ENCODE measurements at regions not wholly inside any gene's neighbourhood (a gene's known extent, or its start where the extent isn't known, plus 50 kb on each side); places are given as distances from the start of the nearest gene placed in this dataset.
"Not testable (repeated sequence)": the region's sequence is repeated elsewhere in the genome, so short reads cannot be mapped to it uniquely, and the experiment has no call there.

DNA sequence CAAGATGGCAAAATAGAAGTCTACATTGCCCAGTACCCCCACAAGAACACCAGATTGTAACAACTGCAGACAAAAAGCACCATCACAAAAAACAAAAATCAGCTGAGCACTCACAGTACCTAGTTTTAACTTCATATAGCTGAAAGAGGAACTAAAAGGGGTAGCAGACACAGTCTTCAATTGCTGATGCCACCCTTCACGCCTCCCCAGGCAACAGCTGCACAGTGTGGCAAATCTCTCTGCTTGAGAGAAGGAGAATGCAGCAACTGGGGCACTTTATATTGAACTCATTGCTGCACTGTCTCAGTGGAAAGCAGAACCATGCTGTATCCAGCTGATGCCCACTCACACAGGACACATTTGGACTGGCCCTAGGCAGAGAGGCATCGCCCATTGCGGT is 2714.5 kb upstream of the PCDH20 start:
- no peaks in the 10 kb centered on the region for H3K4me1 ChIP-seq (ENCODE audit: insufficient read depth, low read length)
- peaks cover 0 to 12% of the 10 kb centered on the region in 2 experiments for H3K9me3 ChIP-seq (ENCODE audit: control insufficient read depth in 1 of 2, insufficient read depth in 1 of 2, low read length in 2 of 2)
- intact Hi-C loops (cut with DNase I, micrococcal nuclease), result no loop called here
- ChIA-PET CTCF (no interaction called here), POLR2A (no interaction called here)
- no peaks in the 10 kb centered on the region for H3K4me1 Mint-ChIP-seq (ENCODE audit: low read depth)
- TF ChIP-seq, protein P1, sequence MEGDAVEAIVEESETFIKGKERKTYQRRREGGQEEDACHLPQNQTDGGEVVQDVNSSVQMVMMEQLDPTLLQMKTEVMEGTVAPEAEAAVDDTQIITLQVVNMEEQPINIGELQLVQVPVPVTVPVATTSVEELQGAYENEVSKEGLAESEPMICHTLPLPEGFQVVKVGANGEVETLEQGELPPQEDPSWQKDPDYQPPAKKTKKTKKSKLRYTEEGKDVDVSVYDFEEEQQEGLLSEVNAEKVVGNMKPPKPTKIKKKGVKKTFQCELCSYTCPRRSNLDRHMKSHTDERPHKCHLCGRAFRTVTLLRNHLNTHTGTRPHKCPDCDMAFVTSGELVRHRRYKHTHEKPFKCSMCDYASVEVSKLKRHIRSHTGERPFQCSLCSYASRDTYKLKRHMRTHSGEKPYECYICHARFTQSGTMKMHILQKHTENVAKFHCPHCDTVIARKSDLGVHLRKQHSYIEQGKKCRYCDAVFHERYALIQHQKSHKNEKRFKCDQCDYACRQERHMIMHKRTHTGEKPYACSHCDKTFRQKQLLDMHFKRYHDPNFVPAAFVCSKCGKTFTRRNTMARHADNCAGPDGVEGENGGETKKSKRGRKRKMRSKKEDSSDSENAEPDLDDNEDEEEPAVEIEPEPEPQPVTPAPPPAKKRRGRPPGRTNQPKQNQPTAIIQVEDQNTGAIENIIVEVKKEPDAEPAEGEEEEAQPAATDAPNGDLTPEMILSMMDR (IDR thresholded peaks at IDR 0.05), result no peak
- H3K36me3 Mint-ChIP-seq (ENCODE audit: low read depth), result no peaks in the 10 kb centered on the region
- H3K27ac Mint-ChIP-seq, result no peak overlapping the region
- no peak overlapping the region for H3K4me3 Mint-ChIP-seq
- H3K27ac ChIP-seq (ENCODE audit: low read depth in 1 of 2, low read length in 2 of 2), result no peak overlapping the region
- ATAC-seq (ENCODE audit: poor library complexity) (no peak), DNase-seq (no peak)
- H3K9me3 Mint-ChIP-seq, result peaks cover 11% of the 10 kb centered on the region
- no peak overlapping the region for H3K4me3 ChIP-seq (ENCODE audit: low read length)
- no peaks in the 10 kb centered on the region for H3K36me3 ChIP-seq (ENCODE audit: insufficient read depth, low read length)
- H3K27me3 ChIP-seq (ENCODE audit: control insufficient read depth in 1 of 2, insufficient read depth in 2 of 2, low read length in 2 of 2), result no peaks in the 10 kb centered on the region
- H3K27me3 Mint-ChIP-seq, result no peaks in the 10 kb centered on the region

DNA sequence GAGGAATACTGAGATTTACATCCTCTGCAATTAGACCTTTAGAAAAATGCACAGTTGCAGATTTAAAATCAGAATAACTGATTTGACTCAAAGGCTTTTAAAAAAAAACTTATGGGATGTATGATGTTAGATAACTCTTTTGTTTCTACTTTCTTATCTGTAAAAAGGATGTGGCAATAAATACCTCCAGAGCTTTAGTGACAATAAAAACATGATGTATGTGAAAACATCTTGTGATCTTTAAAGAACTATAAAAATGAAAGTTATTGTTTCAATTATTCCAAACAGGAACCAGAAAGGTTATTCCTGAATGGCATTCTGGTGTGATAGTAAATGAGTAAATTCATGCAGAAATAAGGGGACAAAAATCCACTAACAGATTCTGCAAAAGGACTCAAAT is 2712.2 kb upstream of the PCDH20 start:
- H3K9me3 ChIP-seq (ENCODE audit: control insufficient read depth in 1 of 2, insufficient read depth in 1 of 2, low read length in 2 of 2), result peaks cover 0 to 12% of the 10 kb centered on the region in 2 experiments
- H3K4me3 Mint-ChIP-seq, result no peak overlapping the region
- CTCF ChIA-PET, result no interaction called here
- no peak overlapping the region for H3K27ac ChIP-seq (ENCODE audit: low read depth in 1 of 2, low read length in 2 of 2)
- no peaks in the 10 kb centered on the region for H3K27me3 ChIP-seq (ENCODE audit: control insufficient read depth in 1 of 2, insufficient read depth in 2 of 2, low read length in 2 of 2)
- H3K4me1 ChIP-seq (ENCODE audit: insufficient read depth, low read length), result no peaks in the 10 kb centered on the region
- no peak overlapping the region for H3K27ac Mint-ChIP-seq
- intact Hi-C loops (cut with DNase I, micrococcal nuclease), result no loop called here
- peaks cover 5% of the 10 kb centered on the region for H3K9me3 Mint-ChIP-seq
- no peaks in the 10 kb centered on the region for H3K36me3 Mint-ChIP-seq (ENCODE audit: low read depth)
- TF ChIP-seq, protein P1 (IDR thresholded peaks at IDR 0.05), result no peak
- ATAC-seq (ENCODE audit: poor library complexity) (no peak), DNase-seq (no peak)
- no peak overlapping the region for H3K4me3 ChIP-seq (ENCODE audit: low read length)
- POLR2A ChIA-PET, result no interaction called here
- no peaks in the 10 kb centered on the region for H3K4me1 Mint-ChIP-seq (ENCODE audit: low read depth)
- no peaks in the 10 kb centered on the region for H3K36me3 ChIP-seq (ENCODE audit: insufficient read depth, low read length)
- H3K27me3 Mint-ChIP-seq, result no peaks in the 10 kb centered on the region

DNA sequence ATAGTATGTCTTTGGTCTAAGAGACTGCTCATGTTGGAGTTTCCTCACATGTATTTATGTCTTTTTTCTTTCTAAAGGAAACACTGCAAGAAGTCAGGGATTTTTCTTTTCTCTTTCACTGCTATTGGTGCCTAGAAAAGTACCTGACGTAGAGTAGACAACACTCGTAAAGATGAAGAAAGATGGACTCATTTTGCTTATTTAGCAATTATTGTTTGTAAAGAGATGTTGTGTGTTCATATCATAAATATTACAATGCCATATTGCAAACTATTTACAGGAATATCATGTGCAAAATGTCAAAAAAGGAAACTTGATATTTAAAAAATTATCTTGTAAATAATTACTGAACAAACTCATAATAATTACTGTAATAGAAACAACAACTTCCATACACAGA is 2711.5 kb upstream of the PCDH20 start:
- TF ChIP-seq, protein P1 (IDR thresholded peaks at IDR 0.05), result no peak
- H3K27me3 Mint-ChIP-seq, result no peaks in the 10 kb centered on the region
- no peak for DNase-seq
- Histone ChIP-seq H3K36me3 (ENCODE audit: insufficient read depth, low read length) (no peaks in the 10 kb centered on the region), H3K27me3 (ENCODE audit: control insufficient read depth in 1 of 2, insufficient read depth in 2 of 2, low read length in 2 of 2) (no peaks in the 10 kb centered on the region), H3K4me3 (ENCODE audit: low read length) (no peak overlapping the region), H3K9me3 (ENCODE audit: control insufficient read depth in 1 of 2, insufficient read depth in 1 of 2, low read length in 2 of 2) (peaks cover 0 to 12% of the 10 kb centered on the region in 2 experiments), H3K4me1 (ENCODE audit: insufficient read depth, low read length) (no peaks in the 10 kb centered on the region), H3K27ac (ENCODE audit: low read depth in 1 of 2, low read length in 2 of 2) (no peak overlapping the region)
- intact Hi-C loops (cut with DNase I, micrococcal nuclease), result no loop called here
- no peak overlapping the region for H3K4me3 Mint-ChIP-seq
- POLR2A ChIA-PET, result no interaction called here
- CTCF ChIA-PET, result no interaction called here
- no peaks in the 10 kb centered on the region for H3K36me3 Mint-ChIP-seq (ENCODE audit: low read depth)
- H3K9me3 Mint-ChIP-seq, result peaks cover 3% of the 10 kb centered on the region
- no peak overlapping the region for H3K27ac Mint-ChIP-seq
- H3K4me1 Mint-ChIP-seq (ENCODE audit: low read depth), result no peaks in the 10 kb centered on the region
- no peak for ATAC-seq (ENCODE audit: poor library complexity)

DNA sequence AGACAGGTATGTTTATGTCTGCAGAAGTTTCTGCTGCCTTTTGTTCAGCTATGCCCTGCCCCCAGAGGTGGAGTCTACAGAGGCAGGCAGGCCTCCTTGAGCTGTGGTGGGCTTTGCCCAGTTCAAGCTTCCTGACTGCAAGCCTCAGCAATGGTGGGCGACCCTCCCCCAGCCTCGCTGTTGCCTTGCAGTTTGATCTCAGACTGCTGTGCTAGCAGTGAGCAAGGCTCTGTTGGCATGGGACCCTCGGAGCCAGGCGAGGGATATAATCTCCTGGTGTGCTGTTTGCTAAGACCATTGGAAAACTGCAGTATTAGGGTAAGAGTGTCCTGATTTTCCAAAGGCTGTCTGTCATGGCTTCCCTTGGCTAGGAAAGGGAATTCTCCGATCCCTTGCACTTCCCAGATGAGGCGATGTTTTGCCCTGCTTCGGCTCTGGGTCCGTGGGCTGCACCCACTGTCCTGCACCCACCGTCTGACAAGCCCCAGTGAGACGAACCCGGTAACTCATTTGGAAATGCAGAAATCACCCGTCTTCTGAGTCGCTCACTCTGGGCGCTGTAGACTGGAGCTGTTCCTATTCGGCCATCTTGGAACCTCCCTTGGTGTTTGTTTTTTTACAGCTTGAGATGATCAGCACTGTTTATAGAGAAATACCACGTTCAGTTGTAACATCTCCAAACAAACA is 2705.5 kb upstream of the PCDH20 start:
- H3K9me3 ChIP-seq (ENCODE audit: control insufficient read depth in 1 of 2, insufficient read depth in 1 of 2, low read length in 2 of 2); H3K4me3 Mint-ChIP-seq; ATAC-seq (ENCODE audit: poor library complexity); POLR2A ChIA-PET; H3K27ac ChIP-seq (ENCODE audit: low read depth in 1 of 2, low read length in 2 of 2); H3K27me3 Mint-ChIP-seq; DNase-seq; CTCF ChIA-PET; H3K4me1 ChIP-seq (ENCODE audit: insufficient read depth, low read length); H3K27ac Mint-ChIP-seq; H3K4me1 Mint-ChIP-seq (ENCODE audit: low read depth); H3K4me3 ChIP-seq (ENCODE audit: low read length); H3K9me3 Mint-ChIP-seq; H3K36me3 ChIP-seq (ENCODE audit: insufficient read depth, low read length); H3K27me3 ChIP-seq (ENCODE audit: control insufficient read depth in 1 of 2, insufficient read depth in 2 of 2, low read length in 2 of 2); intact Hi-C loops (cut with DNase I, micrococcal nuclease); H3K36me3 Mint-ChIP-seq (ENCODE audit: low read depth): not testable (repeated sequence)
